Heart left ventricle (tissue), 13 donors: ENCODE measurements at regions not wholly inside any gene's neighbourhood (a gene's known extent, or its start where the extent isn't known, plus 50 kb on each side); places are given as distances from the start of the nearest gene placed in this dataset.

Experiments
- CTCF ChIP-seq, 12 donors: fragments of 200-600 bp; sonication (generic) in 4 of 12; IDR thresholded peaks; one replicate each; pipeline versions ENCODE4 v1.5.0 to v1.8.0; 2018 to 2022; ENCODE audit warnings: antibody characterized with exemption in 12 of 12, mild to moderate bottlenecking in 5 of 12
- POLR2A ChIP-seq, 2 donors: fragments of 450-650 bp; IDR thresholded peaks; one replicate each; pipeline ENCODE4 v1.6.1; 2017; ENCODE audit warnings: antibody characterized with exemption in 2 of 2, mild to moderate bottlenecking in 2 of 2, moderate library complexity in 2 of 2
- donor health status: ischemic (EF 13 %, LVEDD 7.1; RV severe dilation, severe dysfunction).
- donor health status: DM: no; HTN: yes; CAD: no.
- donor health status: DM: no; HTN: no; CAD: no.
- donor health status: ischemic (EF 25% LVEDD 6.9; RV normal size, moderate dysfunction).
- donor health status: ischemic (EF 25% LVEDD 5.7; RV mildly dilated, moderate dysfunction).
- donor health status: ischemic (EF 35%, LVEDD 5.7; RV mildly dilated, moderate dysfunction).
- donor health status: nonischemic (EF 11% LVEDD 7.7; RV severe dilation, severe dysfunction).
- donor health status: DM: yes; HTN: yes; CAD: no.
- donor health status: PGD.
- donor health status: ischemic (EF 29% LVEDD 5.4; RV normal size, mild dysfunction).
- donor health status: nonischemic (EF 23%, LVEDD 6.1; RV moderate dilation, normal function).

GRCh38 chr13:94902722-94903407, 190.5 kb upstream of the SOX21 start:
- TF ChIP-seq CTCF (IDR thresholded peaks at IDR 0.05) (no peak), POLR2A (IDR thresholded peaks at IDR 0.05) (no peak)
